OCI-M1 (cell line): ENCODE measurements at regions not wholly inside any gene's neighbourhood (a gene's known extent, or its start where the extent isn't known, plus 50 kb on each side); places are given as distances from the start of the nearest gene placed in this dataset.

Experiments
- DNase-seq: peaks from one replicate; lab custom pipeline; 2025; lab: John Stamatoyannopoulos, UW

- DNase-seq: no peak
These were observed 171.6 kb downstream of the ANAPC1 start for GRCh38 chr2:111712361-111712760.

DNA sequence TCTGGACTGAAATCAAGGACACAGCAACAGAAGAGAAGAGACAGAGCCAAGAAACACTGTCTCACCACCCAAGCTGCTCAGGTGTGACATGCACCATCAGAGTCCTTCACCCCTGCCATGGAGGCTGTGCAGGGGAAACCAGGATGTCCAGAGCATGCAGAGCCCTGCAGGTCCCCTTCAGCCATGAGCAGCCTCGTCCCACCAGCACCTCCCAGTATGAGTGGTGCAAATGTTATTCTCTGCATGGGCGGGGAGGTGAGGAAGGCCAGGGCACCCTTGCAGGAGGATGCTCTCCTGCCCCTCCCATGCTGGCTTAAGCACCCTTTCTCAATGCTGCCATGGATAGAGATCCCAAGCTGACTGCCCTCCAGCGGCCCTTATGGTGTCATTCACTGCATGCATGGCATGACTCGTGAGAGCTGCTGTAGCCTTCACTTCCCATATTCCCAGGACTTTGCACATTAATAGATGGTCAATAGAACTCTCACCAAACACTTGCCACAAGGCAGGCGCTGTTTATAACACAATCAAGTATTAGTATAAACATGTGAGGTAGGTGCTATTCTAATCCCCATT lies 171.0 kb downstream of the ANAPC1 start:
- no peak for DNase-seq

DNA sequence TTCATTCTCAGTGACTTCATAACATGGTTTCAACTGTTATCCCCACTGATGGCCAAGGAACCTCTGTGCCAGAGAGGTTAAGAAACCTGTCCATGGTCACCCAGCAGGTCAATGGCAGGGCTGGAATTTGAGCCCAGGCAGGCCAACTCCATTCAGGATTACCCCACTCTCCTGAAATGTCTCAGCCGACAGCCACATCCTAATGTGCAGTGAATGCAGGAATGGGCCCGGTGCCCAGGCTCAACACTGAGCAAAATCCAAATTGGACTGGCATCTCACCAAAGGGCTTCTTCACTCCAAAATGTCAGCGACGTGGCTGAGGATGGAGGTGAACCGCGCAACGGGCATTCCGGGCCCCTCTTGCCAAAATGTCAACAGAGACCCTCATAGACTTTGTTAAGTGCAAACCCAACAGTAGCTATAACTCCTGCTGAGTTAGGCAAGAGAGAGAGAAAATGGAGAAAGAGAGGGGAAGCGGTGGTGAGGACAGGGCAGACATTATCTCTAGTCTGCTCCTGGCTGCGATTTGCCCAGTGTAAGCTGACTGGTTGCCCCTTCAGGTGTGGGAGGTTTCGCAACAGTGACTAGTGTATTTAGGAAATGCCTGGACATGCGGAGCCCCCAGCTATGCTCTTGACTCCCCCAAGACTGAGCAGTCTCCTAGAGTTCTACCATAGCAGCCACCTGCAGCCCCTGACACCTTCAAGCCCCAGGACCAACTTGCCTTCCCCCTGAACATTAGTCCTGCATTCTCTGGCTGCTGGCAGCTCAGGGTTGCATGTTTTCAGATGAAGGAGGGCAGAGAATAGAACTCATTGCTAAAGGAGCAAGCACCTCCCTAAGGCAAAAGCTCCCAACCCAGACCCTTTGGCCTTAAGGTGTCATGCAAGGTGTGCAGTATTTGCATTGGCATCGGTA lies 167.7 kb downstream of the ANAPC1 start:
- no peak for DNase-seq

GRCh38 chr2:111716905-111717775 lies 166.9 kb downstream of the ANAPC1 start:
- no peak for DNase-seq
